ENCODE measurements at regions not wholly inside any gene's neighbourhood (a gene's known extent, or its start where the extent isn't known, plus 50 kb on each side); places are given as distances from the start of the nearest gene placed in this dataset.

DNA sequence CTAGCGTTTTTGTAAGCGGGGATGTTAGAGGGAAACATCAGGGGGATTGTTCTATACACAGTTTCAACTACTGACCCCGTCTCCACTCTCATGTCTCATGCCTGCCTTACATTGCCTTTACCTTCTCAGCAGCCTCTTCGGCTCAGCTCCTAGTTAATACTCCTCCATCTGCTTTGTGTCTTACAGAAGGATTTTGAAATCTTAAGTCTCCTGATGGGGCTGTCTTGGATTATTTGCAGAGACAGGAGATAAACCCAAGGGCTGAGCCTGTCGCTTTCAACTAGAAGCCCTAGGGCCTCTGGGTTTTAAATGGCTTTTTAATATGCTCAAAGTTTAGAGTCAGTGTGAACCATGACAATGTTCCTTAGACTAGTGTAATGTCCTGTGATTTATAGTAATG is 161.5 kb downstream of the CARTPT start:
- no peak for TF ChIP-seq CTCF (IDR thresholded peaks at IDR 0.05)
- ATAC-seq: no peak
- no peak for FAIRE-seq
- Histone ChIP-seq H3K27me3 (no peaks in the 10 kb centered on the region), H3K9me3 (no peaks in the 10 kb centered on the region), H3K4me3 (no peak overlapping the region), H3K36me3 (no peaks in the 10 kb centered on the region), H3K27ac (no peak overlapping the region), H3K4me1 (no peaks in the 10 kb centered on the region)
- 64 to 69% methylated on average over 5 of the region's 5 CpGs for WGBS, 2 donors
- DNase-seq: no peak
- intact Hi-C loops (cut with DNase I): no loop called here

- H3K27ac ChIP-seq: no peak overlapping the region
Measured at GRCh38 chr5:71882826-71883741, 164.0 kb downstream of the CARTPT start.

GRCh38 chr5:71883742-71884103 is 164.6 kb downstream of the CARTPT start:
- WGBS, 2 donors: 64 to 72% methylated on average over 2 of the region's 2 CpGs

More at GRCh38 chr5:71882826-71883741, 164.0 kb downstream of the CARTPT start:
- Histone ChIP-seq H3K9me3 (no peaks in the 10 kb centered on the region), H3K4me3 (no peak overlapping the region), H3K4me1 (no peaks in the 10 kb centered on the region), H3K36me3 (no peaks in the 10 kb centered on the region), H3K27me3 (no peaks in the 10 kb centered on the region)
- DNase-seq (no peak), ATAC-seq (no peak), FAIRE-seq (no peak)
- TF ChIP-seq CTCF (IDR thresholded peaks at IDR 0.05): no peak
- 68 to 78% methylated on average over 10 of the region's 10 CpGs for WGBS, 2 donors
- intact Hi-C loops (cut with DNase I): no loop called here

GRCh38 chr5:71884926-71885325 is 165.9 kb downstream of the CARTPT start:
- Histone ChIP-seq H3K4me1 (no peaks in the 10 kb centered on the region), H3K9me3 (no peaks in the 10 kb centered on the region), H3K36me3 (no peaks in the 10 kb centered on the region), H3K4me3 (no peak overlapping the region), H3K27ac (no peak overlapping the region), H3K27me3 (no peaks in the 10 kb centered on the region)
- intact Hi-C loops (cut with DNase I): no loop called here
- ATAC-seq (no peak), DNase-seq (no peak), FAIRE-seq (no peak)
- TF ChIP-seq CTCF (IDR thresholded peaks at IDR 0.05): no peak

More at GRCh38 chr5:71883742-71884103, 164.6 kb downstream of the CARTPT start:
- H3K27ac ChIP-seq: no peak overlapping the region
- no peaks in the 10 kb centered on the region for H3K36me3 ChIP-seq
- H3K4me3 ChIP-seq: no peak overlapping the region
- DNase-seq: no peak
- H3K27me3 ChIP-seq: no peaks in the 10 kb centered on the region
- intact Hi-C loops (cut with DNase I): no loop called here
- ATAC-seq: no peak
- FAIRE-seq: no peak
- no peaks in the 10 kb centered on the region for H3K4me1 ChIP-seq
- TF ChIP-seq CTCF (IDR thresholded peaks at IDR 0.05): no peak
- H3K9me3 ChIP-seq: no peaks in the 10 kb centered on the region

GRCh38 chr5:71886406-71886805 is 167.3 kb downstream of the CARTPT start:
- DNase-seq: no peak
- FAIRE-seq: no peak
- intact Hi-C loops (cut with DNase I): no loop called here
- H3K36me3 ChIP-seq: no peaks in the 10 kb centered on the region
- H3K4me1 ChIP-seq: no peaks in the 10 kb centered on the region
- ATAC-seq: no peak
- H3K27ac ChIP-seq: no peak overlapping the region
- 89 to 90% methylated on average over 2 of the region's 2 CpGs for WGBS, 2 donors
- TF ChIP-seq CTCF (IDR thresholded peaks at IDR 0.05): no peak
- H3K9me3 ChIP-seq: no peaks in the 10 kb centered on the region
- no peak overlapping the region for H3K4me3 ChIP-seq
- no peaks in the 10 kb centered on the region for H3K27me3 ChIP-seq

All from pancreas (tissue), 10 donors.